8988T (cell line): ENCODE measurements at regions not wholly inside any gene's neighbourhood (a gene's known extent, or its start where the extent isn't known, plus 50 kb on each side); places are given as distances from the start of the nearest gene placed in this dataset.

Experiments used
- DNase-seq: peaks from one replicate; pipeline ENCODE4 v3.0.0; 2011

DNA sequence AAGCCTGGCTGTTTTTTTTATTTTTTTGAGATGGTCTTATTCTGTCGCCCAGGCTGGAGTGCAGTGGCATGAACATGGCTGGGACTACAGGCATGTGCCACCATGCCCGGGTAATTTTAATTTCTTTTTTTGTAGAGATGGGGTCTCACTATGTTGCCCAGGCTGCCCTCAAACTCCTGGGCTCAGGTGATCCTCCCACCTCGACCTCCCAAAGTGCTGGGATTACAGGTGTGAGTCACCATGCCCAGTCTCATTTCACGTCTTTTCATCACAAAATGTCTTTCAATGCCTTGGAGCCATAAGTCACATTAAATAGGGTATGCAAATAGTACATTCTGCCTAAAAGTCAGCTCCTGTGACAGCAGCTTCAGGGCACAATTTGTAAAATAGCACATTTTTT is 52.8 kb downstream of the SOX2 start:
- no peak for DNase-seq

DNA sequence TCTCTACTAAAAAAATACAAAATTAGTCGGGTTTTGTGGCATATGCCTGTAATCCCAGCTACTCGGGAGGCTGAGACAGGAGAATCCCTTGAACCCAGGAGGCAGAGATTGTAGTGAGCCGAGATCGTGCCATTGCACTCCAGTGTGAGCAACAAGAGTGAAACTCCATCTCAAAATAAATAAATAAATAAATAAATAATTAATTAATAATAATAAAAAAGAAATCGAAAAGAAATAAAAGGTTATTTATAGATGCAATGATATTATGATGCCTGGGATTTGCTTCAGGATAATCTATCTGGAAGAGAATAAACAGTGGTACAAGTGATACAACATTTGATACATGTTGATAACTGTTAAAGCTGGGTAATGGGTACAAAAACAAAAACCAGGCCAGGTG is 58.6 kb downstream of the SOX2 start:
- no peak for DNase-seq

DNA sequence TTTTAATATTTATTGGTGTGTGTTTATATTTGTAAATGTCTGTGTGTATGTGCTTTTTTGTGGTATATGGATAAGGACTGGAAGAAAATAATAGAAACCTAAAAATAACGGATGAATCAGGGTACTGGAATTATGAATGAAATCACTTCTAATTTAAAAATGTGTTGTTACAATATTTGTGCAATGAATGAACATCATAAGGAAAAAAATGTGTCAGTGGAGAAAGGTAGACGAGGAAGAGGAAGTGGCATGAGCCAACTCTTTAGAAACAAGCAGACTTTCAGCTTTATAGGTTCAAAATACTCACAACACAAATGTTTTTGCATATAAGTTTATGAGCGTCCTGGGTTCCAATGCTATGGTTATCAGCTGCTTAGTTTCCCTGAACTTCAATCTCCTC is 59.4 kb downstream of the SOX2 start:
- DNase-seq, result no peak

DNA sequence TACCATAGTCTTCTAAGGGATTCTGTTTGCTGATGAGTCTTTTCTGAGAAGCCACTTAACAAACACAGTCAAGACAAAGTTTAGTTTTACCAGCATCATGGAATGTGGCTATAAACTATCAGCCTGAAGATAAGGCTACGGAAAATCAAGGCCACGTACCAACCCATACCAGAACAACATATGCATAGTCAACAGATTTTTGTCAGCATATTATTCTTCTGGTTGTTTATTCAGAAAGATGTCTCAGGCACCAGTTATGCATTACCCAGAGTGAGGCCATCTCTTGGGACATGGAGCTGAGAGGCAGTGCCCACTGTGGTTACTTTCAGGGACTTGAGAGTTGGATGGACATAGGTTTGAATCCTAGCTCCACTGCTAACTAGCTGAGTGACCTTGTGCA is 60.4 kb downstream of the SOX2 start:
- no peak for DNase-seq

DNA sequence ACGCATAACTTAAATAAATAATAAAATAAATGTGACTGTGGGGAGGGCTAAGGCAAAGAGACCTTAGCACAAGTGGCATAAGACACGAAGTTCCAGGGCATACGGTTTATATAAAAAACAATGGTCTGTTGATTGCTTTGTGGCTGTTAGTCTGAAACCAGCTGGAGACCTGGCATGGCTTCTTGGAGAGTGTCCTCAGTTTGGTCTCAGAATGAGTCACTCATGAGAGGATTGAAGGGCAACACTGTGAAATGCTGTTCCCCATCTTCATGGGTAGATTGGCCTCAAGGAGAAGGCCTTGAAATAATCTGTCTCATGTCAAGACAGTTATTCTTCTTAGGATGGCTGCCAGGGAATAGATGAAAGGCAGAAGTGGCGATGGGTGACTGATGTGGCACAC is 62.2 kb downstream of the SOX2 start:
- no peak for DNase-seq

DNA sequence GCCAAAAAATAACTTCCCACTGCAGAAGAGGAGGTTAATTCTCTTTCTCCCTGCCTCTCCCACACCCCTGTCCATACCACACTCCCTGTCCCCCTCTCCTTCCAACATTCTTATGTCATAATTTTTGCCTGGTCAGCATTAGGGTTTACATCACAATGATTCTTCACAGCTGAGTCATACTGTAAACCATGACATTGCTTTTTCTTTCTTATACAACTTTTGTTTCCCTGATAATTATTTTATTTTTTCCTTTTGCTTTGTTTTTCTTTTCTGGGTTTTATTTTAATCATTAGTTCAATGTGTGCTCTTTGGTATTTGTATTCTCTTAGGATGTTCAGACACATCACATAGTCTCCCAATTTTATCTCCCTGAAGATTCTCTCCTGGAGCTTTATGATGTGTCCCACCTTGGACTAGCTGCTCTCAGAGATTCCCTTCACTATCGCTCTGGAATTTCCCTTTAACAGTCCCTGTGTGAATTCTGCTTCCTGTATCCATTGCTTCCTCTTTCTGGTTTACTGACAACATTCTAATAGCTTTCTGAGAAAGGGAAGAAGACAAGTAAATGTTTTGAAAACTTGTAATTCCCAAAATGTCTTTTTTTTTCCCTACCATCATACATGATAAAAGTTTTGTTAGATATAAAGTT is 70.7 kb downstream of the SOX2 start:
- peak; percentile 46 for DNase-seq

DNA sequence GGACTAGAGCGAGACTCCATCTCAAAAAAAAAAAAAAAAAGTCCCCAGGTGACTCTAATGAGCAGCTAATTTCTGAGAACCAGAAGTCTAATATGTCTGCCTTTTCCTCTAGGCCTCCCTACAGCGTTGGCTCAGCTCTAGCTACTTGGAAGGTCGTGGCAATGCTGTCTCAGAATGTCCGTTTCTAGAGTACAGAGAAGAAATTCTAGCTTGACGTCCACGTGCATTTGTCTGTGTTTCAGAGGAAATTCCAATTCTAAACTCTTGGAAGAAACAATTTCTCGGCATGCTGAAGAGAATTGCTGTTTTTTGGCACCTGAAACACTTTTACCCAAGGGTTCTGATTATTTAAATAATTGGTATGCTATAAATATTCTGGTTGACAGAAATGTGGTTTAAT is 78.8 kb downstream of the SOX2 start:
- no peak for DNase-seq

DNA sequence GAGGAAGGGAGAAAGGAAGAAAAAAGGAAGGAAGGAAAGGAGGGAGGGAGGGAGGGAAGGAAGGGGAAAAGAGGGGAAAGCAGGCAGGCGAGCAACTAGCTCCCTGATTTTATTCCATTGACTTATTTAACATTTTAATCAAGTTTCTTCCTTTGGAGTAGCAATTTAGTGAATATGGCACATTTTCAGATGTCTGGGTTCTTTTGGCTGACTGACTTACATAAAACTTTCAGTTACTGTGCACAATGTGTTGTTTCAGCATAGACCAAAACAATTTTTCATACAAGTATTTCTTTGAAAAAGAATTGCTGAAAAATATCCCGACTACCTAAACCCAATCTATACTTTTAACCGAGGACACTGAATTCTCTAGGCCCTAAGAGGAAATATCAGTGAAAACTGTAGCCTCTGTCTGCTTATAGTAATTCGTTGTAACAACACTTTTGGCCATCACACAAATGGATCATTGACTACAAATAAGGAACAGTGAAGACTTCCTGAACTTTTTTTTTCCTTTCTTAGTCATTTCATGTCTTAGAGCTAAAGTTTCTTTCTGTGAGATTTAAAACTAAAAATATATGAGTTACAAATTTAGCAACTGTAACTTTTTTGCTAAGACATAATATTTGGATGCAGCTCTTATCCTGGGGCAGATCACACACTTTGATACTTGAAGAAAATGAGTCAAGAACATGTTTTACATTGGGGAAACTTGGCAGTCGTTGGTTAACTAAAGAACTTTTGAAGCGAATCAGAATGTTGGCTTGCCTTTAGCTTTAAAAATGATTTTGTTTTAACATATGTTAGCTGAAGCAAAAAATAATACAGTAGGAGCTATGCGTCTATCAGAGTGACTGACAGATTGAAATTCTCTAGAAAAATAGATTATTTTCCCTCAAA is 79.6 kb downstream of the SOX2 start:
- DNase-seq, result no peak

DNA sequence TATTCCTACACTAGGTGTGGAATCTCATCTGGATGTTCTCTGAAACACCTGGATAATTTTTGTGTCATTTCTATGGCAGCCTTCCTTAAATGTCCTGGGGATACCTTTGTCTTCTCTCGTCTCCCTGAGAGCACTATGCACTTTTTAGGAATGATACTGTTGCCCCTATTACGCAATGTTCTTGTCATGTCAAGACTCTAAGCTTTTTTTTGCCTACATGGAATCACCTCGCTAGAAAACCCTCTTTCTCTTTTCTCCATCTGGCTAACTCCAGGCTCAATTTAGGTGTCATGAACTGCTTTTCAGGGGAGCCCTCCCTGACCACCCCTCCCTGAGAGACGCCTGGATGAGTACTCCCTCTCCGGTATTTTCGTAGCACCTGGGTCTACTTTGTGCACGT is 81.3 kb downstream of the SOX2 start:
- no peak for DNase-seq

DNA sequence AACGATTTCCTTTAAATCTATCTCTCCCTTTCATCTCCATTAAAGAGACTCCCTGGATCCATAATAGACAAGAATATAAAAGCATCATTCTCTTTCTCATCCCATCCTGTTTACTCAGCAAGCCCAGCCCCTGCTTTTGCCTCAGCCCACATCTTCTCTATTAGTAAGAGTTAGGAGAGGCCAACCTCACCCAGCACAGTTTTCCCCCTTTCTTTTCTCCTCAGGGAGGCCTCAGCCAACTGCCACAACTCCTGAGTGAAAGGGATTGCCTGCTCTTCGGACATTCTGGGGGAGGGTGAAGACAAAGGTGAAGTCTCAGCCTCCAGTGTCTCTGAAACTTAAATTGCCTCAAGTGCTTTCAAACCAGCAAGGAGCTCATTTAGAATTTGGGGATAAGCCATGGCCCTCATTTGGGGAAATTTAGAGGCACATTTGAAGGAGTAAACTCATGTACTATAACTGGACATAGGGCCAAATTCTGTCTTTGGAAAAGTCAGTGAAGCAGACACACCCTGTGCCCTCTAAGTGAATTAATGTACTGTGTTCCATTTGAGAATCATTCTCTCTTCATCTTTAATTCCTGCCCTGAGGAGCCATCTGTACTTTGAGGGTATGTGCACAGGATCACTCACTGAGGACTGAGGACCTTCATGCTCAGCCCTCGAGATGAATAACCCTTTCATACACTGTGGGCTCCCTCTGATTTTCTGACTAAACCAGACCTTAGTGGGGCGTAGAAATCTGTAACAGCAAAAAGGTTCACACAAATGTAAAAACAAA is 82.5 kb downstream of the SOX2 start:
- DNase-seq, result no peak

DNA sequence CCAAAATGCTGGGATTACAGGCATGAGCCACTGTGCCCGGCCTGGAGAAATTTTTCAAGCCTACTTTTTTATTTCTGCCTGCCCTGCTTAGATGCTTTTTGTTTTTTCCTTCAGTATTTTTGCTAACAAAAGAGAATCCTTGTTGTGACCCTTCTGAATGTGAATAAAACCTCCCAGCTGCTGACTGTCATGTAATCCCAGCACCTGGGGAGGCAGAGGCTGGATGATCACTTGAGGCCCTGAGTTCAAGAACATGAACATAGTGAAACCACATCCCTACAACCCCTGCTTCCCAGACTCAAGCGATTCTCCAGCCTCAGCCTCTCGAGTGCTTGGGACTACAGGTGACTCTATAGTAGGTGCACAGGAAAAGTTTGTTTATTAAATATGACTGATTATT is 84.9 kb downstream of the SOX2 start:
- DNase-seq, result no peak

DNA sequence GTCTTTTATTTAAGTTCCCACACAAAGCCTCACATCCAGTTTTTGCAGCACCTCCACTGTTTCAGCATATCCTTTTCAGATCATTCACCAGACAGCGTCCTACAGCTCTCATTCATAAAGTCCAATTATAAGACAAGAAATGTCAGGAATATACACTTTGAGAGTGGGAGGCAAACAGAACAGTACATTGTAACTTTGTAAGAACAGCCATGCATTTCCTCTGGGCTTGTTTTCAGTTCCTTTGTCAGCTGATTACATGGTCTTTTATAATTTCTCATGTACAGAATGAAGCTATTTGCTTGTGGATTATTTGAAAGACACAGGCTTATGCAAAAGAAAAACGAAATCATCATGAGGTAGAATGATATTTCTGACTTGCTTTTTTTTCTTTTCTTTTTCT is 85.7 kb downstream of the SOX2 start:
- no peak for DNase-seq

DNA sequence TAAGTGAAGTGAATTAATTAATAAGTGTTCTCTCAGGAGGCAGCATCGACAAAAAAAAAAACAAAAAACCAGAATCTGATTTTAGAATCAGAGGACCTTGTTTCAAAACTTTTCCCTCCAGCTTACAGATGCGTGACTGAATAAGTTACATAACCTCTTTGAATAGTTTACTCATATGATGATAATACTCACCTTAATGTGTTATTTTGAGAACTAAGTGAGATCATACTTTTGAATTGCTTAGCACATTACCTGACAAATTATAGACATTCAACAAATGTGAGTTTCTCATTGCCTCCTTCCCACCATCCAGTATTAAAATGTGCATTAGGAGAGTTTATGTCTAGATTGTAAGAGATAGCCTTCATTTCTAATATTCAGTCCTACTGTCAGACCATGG is 94.0 kb downstream of the SOX2 start:
- DNase-seq, result no peak

DNA sequence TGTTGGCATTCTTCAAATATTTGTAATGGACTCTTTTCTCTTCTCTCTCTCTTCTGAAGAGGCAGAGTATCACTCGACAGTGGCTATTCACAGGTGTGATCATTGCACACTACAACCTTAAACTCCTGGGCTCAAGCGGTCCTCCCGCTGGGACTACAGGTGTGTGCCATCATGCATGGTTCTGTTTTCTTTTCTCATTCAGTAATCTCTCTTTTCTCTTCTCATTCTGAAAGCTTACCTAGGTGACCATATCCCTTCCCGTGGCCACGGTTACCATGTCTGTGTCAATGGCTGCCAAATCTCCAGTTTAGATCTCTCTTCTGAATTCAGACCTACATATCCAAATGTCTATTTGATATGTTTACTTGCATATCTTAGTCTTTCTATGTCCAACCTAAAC is 96.3 kb downstream of the SOX2 start:
- DNase-seq, result no peak

DNA sequence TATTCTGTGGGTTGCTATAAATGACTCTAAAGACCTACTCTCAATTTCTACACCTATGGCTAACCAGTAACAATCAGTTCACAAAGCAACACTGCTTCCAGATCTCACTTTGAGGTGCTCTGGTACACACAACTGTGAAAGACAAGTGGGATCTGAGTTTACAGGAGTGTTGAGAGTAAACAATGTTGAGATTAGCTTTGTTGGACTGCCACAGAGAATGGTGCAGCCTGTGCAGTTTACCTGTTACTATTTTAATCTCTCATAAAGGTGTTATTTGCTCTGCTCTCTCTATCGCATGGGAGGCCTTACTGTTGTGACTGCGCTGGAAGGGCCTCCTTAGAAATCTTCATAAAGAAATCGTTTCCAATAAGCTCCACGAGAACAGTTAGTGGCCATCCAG is 112.0 kb downstream of the SOX2 start:
- DNase-seq, result no peak

DNA sequence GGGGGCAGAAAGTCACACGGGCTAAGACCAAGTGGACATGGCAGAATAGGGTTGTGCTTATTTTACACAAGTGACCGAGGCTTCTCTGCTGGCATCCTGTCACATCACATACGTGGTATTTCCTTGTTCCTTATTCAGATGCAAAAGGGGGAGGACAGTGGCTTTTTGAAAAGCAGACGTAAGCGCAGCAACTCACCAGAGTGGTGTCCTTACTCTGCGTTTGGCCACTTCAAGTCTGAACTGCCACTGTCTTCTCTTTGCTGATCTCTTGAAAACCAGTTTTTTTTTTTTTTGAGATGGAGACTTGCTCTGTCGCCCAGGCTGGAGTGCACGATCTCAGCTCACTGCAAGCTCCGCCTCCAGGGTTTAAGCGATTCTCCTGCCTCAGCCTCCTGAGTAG is 113.2 kb downstream of the SOX2 start:
- no peak for DNase-seq

DNA sequence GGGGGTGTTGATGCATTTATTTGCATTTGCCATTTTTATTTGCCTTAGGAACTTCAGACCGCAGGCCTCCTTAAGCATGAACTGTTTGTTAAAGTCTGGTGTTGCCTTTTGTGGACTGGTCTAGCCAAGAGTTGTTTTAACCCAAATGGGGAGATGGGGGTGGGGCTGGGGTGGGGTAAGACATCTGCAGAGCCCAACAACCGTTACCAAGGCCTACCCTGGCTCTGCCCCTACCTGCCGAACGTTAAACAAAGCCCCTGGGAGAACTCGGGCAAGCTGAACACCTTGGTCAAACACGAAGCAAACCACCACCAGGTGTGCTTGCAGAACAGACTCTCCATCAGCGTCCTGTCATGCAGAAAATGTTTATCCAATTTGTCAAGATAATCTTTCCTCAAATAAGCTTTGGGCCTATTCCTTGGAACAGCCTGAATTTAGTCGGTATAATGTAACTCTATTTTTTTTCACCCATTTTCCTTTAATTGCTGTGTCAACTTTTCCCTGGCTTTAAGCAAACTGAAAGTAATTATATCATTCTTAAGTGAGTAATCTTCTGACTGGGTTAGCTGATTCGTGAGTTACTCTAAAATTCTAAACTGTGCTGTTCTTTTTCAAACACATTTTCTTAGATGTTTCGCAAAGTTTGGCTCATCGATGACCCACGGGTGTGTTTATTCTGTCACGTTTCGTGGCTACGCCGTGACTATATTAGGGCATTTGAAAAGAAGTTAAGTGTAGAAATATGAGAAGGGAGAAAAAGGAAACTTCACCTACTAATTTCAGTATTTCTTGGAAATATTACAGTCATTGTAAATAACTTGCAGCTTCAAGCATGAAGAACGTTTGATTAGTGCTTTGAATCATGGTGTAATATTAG is 127.6 kb downstream of the SOX2 start:
- no peak for DNase-seq

DNA sequence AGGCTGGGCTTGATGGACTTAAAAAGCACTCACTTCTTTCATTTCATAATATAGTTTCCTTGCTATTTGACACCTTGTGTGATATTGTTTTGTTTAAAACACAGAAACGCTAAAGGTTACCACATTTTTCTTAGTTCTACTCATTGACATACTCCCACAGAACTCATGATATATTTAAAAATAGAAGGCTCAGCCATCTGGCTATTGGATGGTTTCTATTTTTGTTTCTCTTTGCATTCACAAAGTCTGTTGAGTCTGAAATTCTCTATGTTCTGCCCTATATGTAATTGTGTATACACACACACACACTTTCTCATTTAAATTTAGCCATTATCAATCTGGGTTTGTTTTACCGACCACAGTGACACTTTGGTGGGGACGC is 128.2 kb downstream of the SOX2 start:
- no peak for DNase-seq

DNA sequence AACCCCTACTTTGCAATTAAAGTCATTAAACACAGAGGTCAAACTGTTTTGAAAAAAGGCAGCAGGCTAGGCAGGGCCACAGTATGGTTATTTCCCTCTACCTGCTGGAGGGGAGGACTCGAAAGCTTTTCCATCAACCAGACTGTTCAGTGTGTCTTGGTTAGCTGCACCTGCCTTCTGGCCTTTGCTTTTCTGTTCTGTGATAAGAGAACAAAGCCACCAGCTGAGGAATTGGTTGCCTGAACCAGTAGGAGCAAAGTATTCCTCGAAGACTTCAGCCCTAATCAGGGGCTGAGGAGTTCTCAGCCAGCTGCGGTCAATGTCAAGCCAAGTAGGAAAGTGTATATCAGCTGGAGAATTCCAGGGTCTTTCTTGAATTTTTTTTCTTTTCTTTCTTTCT is 132.5 kb downstream of the SOX2 start:
- no peak for DNase-seq

DNA sequence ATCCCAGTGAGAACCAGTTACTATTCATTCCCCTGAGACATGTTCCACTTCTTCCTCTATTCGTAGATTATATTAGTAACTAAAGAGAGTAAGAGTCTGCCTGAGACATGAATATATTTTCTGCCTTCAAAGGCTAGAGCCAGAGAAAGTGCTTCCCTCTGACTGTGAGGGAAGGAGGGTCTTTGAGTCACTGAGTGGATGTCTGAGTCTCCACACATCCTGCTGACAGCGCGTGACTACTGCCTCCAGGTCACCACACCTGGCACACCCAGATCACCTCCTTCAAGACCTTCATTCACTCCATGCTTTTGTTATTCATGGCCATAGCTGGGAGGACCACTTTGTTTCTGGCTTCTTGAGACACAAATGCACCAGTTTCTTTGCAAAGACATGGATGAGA is 135.6 kb downstream of the SOX2 start:
- DNase-seq, result no peak

DNA sequence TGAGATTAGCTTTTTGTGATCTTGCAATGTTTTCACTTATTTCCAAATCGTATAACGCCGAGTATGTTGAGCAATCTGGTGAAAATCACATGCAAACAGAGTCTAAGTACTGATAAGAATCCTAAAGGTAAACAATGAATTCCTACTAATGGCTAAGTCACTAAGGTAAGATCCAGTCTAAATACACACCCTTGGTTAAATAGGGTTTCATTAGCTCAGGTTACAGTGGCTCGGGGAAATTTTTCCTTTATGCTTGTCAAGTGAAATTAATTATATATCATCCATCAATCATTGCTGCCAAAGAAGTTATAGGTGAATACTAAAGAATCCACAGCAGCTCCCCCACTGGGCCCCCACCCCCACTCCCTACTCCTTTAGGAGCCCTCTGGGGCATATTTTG is 139.3 kb downstream of the SOX2 start:
- DNase-seq, result no peak

DNA sequence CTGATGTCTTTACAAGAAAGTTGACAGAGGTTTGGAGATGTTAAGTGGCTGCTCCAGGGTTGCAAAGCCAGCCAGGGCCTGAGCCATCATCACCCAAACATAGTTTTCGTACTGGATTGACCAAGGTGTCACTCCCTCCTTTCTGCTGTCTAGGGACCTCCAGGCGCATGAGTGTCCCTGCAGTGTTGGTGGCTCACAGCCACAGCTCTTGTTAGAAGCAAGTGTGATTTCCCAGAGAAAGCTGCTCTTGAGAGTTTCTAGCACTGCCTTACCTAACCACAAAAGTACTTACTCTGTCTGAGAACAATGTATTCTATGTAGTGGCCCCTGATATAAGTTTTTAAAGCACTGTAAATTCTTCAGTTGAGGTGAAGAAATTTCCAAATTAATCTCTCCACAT is 144.1 kb downstream of the SOX2 start:
- no peak for DNase-seq

DNA sequence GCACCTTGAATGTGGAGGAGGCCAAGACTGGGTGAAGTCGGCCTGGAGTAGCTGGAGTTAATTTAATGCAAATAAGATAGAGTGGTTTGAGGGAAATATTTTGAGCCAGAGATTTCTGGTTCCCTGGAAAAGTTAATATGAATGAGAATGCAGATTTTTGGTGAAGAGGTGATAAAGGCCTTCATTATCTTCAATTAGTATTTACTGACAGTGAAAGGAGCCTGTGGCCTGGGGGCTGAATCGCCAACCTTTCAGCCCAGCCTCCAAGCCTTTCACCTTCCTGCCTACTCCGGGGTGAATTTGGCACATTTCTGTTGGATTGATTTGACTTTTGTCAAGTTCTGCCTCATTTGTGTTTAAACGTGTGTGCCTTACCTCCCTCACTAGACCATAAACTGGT is 147.8 kb downstream of the SOX2 start:
- DNase-seq, result no peak
